Activated CD8-positive, alpha-beta T cell treated with anti-CD3 and anti-CD28 coated beads for 36 hours (primary cell): ENCODE measurements at regions not wholly inside any gene's neighbourhood (a gene's known extent, or its start where the extent isn't known, plus 50 kb on each side); places are given as distances from the start of the nearest gene placed in this dataset.

Experiments
- ATAC-seq: fragments of 200-7000 bp; cut with Tn5 transposase; one replicate; pipeline ENCODE4 v1.10.0; 2021; ENCODE audit warnings: mild to moderate bottlenecking, moderate library complexity
- CTCF ChIA-PET: fragments of 350-600 bp; sonication (Branson Sonifier 250); formaldehyde crosslinking; loops from one replicate; lab custom pipeline; 2021; ENCODE audit warnings: antibody characterized with exemption; lab: Charles Lee
- POLR2A ChIA-PET: fragments of 350-600 bp; sonication (Branson Sonifier 250); formaldehyde crosslinking; loops from one replicate; lab custom pipeline; 2021; ENCODE audit warnings: antibody characterized with exemption; lab: Charles Lee
- DNase-seq: peaks from one replicate; pipeline ENCODE4 v3.0.0-alpha.2; 2020
- H3K27ac Mint-ChIP-seq: one replicate; pipeline ENCODE4 v1.8.0; 2021; ENCODE audit warnings: mild to moderate bottlenecking, mixed read lengths
- H3K27me3 Mint-ChIP-seq: one replicate; pipeline ENCODE4 v1.8.0; 2021; ENCODE audit warnings: mixed read lengths
- H3K36me3 Mint-ChIP-seq: one replicate; pipeline ENCODE4 v1.8.0; 2021; ENCODE audit warnings: low read depth, mixed read lengths
- H3K4me1 Mint-ChIP-seq: one replicate; pipeline ENCODE4 v1.8.0; 2021; ENCODE audit warnings: low read depth, mixed read lengths
- H3K4me3 Mint-ChIP-seq: one replicate; pipeline ENCODE4 v1.8.0; 2021; ENCODE audit warnings: mild to moderate bottlenecking, moderate library complexity, mixed read lengths
- H3K9me3 Mint-ChIP-seq: one replicate; pipeline ENCODE4 v1.8.0; 2021; ENCODE audit warnings: mixed read lengths
- CTCF ChIP-seq: fragments of 200-600 bp; IDR thresholded peaks from one replicate; pipeline ENCODE4 v1.8.0; 2022; ENCODE audit warnings: antibody characterized with exemption, mild to moderate bottlenecking
- intact Hi-C: fragments of 100-400 bp; cut with micrococcal nuclease; formaldehyde crosslinking; loops from one replicate; pipeline ENCODE4 v1.10.0; 2022

DNA sequence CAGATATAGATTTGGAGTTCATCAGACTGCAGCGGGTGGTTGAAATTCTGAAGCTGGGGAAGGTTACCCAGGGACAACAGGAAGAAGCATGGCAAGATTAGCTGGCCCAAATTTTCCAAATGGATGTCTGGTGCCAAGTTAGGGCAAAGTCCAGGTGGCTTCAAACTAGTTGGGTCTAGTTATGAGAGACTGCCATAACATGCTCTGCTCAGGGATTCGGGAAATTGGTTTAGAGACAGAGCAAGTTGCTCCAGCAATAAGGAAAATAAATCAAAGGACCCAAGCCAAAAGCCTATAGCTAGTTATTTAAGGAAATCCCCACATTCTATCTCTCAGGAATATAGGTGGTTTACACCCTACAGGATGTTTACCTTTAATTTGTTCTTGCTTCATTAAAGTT, 125.7 kb upstream of the BTG1 start:
- intact Hi-C loops: no loop called here
- Mint-ChIP-seq H3K36me3 (no peaks in the 10 kb centered on the region), H3K4me1 (no peaks in the 10 kb centered on the region), H3K27ac (no peak overlapping the region), H3K27me3 (no peaks in the 10 kb centered on the region), H3K4me3 (no peak overlapping the region), H3K9me3 (no peaks in the 10 kb centered on the region)
- POLR2A ChIA-PET: interaction anchor here (1.3 kb wide), 1 partner anchor 10 kb away, joined by 4 read pairs; no protein-coding TSS in a partner anchor
- CTCF ChIA-PET: interaction anchor here (2.2 kb wide), 1 partner anchor 11 kb away, joined by 6 read pairs; no protein-coding TSS in a partner anchor
- DNase-seq (no peak), ATAC-seq (no peak)
- TF ChIP-seq CTCF: no peak

- no peak overlapping the region for H3K27ac Mint-ChIP-seq
- ATAC-seq (no peak), DNase-seq (no peak)
- H3K9me3 Mint-ChIP-seq: no peaks in the 10 kb centered on the region
- H3K27me3 Mint-ChIP-seq: no peaks in the 10 kb centered on the region
- TF ChIP-seq CTCF: no peak
- no peaks in the 10 kb centered on the region for H3K4me1 Mint-ChIP-seq
- H3K4me3 Mint-ChIP-seq: no peak overlapping the region
- intact Hi-C loops: no loop called here
- no peaks in the 10 kb centered on the region for H3K36me3 Mint-ChIP-seq
- CTCF ChIA-PET: interaction anchor here (2.2 kb wide), 1 partner anchor 11 kb away, joined by 6 read pairs; no protein-coding TSS in a partner anchor
- POLR2A ChIA-PET: interaction anchor here (1.2 to 1.3 kb wide), 2 partner anchors 11 kb away, joined by 4 read pairs; no protein-coding TSS in a partner anchor
These were observed 124.9 kb upstream of the BTG1 start for GRCh38 chr12:92270521-92270920.

GRCh38 chr12:92268946-92269345, 123.3 kb upstream of the BTG1 start:
- no peak for TF ChIP-seq CTCF
- no peak overlapping the region for H3K4me3 Mint-ChIP-seq
- no peaks in the 10 kb centered on the region for H3K9me3 Mint-ChIP-seq
- H3K4me1 Mint-ChIP-seq: no peaks in the 10 kb centered on the region
- no peak for DNase-seq
- no peak for ATAC-seq
- CTCF ChIA-PET: no interaction called here
- no peaks in the 10 kb centered on the region for H3K36me3 Mint-ChIP-seq
- H3K27me3 Mint-ChIP-seq: no peaks in the 10 kb centered on the region
- POLR2A ChIA-PET: no interaction called here
- no peak overlapping the region for H3K27ac Mint-ChIP-seq
- intact Hi-C loops: no loop called here

DNA sequence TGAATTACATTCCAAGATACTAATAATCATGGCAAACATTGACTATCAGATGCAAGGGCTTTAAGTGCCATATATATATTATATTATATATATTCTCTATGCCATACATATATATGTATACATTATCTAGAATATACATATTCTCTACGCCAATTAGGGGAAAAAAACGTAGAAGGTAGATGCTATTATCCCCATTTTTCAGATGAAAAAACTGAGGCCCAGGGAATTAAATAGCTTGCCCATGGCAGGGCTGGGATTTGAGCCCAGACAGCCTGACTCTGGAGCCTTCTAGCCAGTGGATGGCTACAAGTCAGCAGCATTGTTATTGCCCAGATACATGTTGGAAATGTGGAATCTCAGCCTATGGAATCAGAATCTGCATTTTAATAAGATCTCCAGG, 116.0 kb upstream of the BTG1 start:
- H3K9me3 Mint-ChIP-seq: no peaks in the 10 kb centered on the region
- no peaks in the 10 kb centered on the region for H3K27me3 Mint-ChIP-seq
- ChIA-PET CTCF (interaction anchor here (0.9 to 1.8 kb wide), 2 partner anchors 13 to 15 kb away, joined by 3 to 5 read pairs; no protein-coding TSS in a partner anchor), POLR2A (no interaction called here)
- H3K27ac Mint-ChIP-seq: no peak overlapping the region
- ATAC-seq: no peak
- no peaks in the 10 kb centered on the region for H3K36me3 Mint-ChIP-seq
- intact Hi-C loops: no loop called here
- peaks cover 19% of the 10 kb centered on the region for H3K4me1 Mint-ChIP-seq
- TF ChIP-seq CTCF: no peak
- H3K4me3 Mint-ChIP-seq: no peak overlapping the region
- no peak for DNase-seq

- Mint-ChIP-seq H3K27me3 (no peaks in the 10 kb centered on the region), H3K27ac (no peak overlapping the region), H3K4me1 (peaks cover 19% of the 10 kb centered on the region), H3K36me3 (no peaks in the 10 kb centered on the region), H3K4me3 (no peak overlapping the region), H3K9me3 (no peaks in the 10 kb centered on the region)
- CTCF ChIA-PET: interaction anchor here (0.9 to 1.8 kb wide), 2 partner anchors 14 to 15 kb away, joined by 3 to 5 read pairs; no protein-coding TSS in a partner anchor
- ATAC-seq (no peak), DNase-seq (no peak)
- TF ChIP-seq CTCF: no peak
- intact Hi-C loops: no loop called here
- POLR2A ChIA-PET: no interaction called here
These were observed 115.4 kb upstream of the BTG1 start for GRCh38 chr12:92261071-92261470.
